Epithelial cell of proximal tubule (primary cell): ENCODE measurements at regions not wholly inside any gene's neighbourhood (a gene's known extent, or its start where the extent isn't known, plus 50 kb on each side); places are given as distances from the start of the nearest gene placed in this dataset.

Experiments used
- DNase-seq: peaks from one replicate; pipeline ENCODE4 v3.0.0-alpha.2; 2011; ENCODE audit warnings: low read depth
- H3K4me3 ChIP-seq: 2 replicates; pipeline ENCODE4 v1.5.1; 2011; ENCODE audit warnings: low read depth, mild to moderate bottlenecking, low read length
- TF ChIP-seq, protein P1 (sequence below): conservative IDR thresholded peaks from 2 replicates; pipeline ENCODE4 v1.5.1; 2012; ENCODE audit warnings: low read depth, mild to moderate bottlenecking, low read length

DNA sequence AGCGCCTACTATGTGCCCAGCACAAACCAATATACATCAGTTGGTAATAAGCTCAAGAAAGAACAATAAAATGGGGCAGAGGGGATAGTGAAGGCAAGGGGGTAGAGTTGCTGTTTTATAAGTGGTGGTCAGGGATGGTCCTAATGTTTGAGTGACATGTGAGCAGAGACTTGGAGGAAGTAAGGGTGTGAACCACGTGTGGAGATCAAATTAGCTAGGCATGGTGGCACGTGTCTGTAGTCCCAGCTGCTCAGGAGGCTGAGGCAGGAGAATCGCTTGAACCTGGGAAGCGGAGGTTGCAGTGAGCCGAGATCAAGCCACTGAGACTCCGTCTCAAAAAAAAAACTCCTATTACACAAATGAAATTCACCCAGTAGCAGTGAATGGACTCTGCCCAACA lies 56.5 kb downstream of the IRX6 start:
- no peak overlapping the region for H3K4me3 ChIP-seq
- DNase-seq = no peak
- TF ChIP-seq, protein P1, sequence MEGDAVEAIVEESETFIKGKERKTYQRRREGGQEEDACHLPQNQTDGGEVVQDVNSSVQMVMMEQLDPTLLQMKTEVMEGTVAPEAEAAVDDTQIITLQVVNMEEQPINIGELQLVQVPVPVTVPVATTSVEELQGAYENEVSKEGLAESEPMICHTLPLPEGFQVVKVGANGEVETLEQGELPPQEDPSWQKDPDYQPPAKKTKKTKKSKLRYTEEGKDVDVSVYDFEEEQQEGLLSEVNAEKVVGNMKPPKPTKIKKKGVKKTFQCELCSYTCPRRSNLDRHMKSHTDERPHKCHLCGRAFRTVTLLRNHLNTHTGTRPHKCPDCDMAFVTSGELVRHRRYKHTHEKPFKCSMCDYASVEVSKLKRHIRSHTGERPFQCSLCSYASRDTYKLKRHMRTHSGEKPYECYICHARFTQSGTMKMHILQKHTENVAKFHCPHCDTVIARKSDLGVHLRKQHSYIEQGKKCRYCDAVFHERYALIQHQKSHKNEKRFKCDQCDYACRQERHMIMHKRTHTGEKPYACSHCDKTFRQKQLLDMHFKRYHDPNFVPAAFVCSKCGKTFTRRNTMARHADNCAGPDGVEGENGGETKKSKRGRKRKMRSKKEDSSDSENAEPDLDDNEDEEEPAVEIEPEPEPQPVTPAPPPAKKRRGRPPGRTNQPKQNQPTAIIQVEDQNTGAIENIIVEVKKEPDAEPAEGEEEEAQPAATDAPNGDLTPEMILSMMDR = no peak

DNA sequence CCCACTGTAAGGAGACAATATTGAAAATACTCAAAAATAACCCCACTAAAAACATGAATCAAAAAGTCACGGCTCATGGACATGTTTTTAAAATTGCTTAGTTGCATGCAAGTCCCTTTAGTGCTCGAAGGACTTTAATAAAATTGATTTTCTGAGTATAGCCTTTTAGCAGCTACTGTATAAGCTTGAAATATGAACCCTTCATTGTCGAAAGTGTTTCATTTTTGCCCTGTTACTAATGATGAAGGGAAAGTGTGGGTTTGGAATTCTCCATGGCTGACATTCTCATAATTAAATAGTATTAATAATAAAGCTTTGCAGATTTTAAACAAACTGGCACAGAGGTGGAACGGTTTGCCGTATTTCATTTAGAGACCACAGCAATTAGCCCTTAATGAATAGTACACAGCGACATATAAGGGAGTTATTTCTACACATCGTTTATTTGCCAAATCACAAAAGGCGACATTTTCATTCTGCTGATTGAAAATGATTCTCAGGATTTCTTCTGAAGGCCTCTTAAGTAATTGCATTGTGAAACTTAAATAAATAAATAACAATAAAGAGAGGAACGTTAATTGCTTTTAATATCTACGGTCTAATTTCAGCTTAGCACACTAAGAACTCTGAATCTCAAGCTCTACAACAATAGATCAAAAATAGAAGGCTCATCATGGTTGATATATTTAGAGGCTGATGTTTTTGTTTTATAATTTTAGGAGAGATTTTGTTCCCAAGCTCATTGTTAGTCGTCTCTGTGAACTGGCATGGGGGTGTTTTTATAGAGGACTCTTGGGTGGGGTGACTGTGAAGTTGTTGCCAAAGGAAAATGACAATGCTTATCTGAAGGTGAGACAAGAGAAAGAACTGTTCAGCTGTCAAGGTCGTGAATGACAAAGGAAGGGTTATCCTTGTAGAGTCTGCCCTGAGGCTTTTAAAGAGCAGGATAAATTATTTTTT lies 60.6 kb downstream of the IRX6 start:
- TF ChIP-seq, protein P1 = no peak
- no peak for DNase-seq
- no peak overlapping the region for H3K4me3 ChIP-seq

DNA sequence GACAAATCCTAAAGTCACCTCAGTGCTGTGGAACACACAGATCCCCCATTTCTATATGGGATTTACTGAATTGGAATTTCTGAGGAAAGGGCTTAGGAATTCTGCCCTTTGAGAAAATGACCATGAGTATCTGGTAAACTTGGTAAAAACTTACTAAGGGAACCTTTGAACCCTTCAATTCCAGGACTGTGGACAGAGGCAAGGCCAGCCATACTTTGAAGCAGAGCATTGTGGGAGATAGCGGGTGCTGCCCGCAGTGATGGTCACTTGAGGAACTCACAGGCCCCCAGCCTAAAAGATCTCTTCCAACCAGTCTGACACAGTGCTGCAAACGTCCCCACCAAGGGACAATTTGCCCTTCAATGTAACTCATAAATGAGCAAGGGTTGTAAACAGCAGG lies 61.4 kb downstream of the IRX6 start:
- H3K4me3 ChIP-seq = no peak overlapping the region
- TF ChIP-seq, protein P1 = no peak
- no peak for DNase-seq

DNA sequence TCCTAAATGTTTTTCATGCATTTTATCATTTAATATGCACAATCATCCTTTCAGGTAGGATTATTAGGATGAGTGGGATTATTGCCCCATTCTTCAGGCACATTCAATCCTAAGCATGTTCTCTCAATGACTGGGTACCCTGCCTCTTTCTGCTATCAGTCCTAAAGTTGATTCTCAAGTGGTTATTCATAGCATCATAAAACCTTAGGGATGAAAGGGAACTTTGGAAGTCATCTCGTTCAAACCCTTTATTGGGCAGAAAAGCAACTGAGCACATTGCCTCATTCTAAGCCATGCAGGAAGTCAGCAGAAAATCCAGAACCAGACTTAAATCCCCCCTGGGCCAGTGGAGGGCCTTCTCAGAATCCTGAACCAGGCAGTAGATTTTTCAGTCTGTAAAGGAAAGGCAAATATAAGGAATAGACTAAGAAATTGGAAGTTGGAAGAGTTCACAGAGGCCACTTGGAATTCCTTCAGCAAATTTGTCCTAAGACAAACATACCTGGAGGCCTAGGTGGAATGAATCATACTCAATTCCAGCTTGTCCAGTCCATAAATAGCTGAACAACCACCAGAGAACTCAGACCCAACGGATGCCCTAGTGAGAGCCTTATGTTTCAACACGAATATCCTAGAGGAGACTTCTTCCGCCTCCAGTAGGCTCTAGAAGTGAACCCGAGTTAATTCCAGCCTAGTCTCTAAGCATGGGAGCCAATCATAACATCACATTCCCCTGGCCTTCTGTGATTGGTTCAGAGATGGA lies 62.7 kb downstream of the IRX6 start:
- no peak for DNase-seq
- TF ChIP-seq, protein P1 = no peak
- H3K4me3 ChIP-seq = no peak overlapping the region

DNA sequence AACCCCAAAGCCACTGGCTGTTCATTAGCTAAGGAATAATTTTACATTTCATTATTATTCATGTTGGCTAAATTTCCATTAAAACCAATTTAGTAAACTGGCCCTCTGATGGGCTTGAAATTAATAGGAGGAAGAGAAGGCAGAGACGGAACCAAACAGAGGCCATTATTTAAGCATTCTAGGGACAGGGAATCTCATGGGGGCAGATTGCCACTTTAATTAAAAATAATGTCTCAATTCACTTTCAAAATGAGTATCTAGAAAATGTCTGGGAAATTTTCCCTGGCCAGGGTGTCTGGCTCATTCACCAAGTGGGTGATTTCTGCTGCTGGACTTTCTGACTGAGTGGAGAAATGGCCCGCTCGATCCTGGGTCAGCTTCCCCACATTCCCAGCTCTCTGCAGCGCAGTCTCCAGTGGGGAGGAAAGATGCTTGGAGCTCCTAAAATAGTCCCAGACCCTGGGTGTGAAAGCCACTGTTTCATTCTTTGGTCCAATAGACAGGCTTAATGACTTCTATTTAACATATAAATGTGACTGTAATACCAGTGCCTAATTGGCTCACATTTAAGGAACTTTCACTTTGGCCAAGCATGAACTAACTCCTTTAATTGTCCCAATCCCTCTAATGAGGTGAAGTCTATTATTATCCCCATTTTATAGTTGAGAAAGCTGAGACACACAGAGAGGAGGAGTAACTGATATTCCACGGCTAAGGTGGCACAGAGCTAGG lies 64.3 kb downstream of the IRX6 start:
- no peak overlapping the region for H3K4me3 ChIP-seq
- TF ChIP-seq, protein P1 = no peak
- DNase-seq = no peak

DNA sequence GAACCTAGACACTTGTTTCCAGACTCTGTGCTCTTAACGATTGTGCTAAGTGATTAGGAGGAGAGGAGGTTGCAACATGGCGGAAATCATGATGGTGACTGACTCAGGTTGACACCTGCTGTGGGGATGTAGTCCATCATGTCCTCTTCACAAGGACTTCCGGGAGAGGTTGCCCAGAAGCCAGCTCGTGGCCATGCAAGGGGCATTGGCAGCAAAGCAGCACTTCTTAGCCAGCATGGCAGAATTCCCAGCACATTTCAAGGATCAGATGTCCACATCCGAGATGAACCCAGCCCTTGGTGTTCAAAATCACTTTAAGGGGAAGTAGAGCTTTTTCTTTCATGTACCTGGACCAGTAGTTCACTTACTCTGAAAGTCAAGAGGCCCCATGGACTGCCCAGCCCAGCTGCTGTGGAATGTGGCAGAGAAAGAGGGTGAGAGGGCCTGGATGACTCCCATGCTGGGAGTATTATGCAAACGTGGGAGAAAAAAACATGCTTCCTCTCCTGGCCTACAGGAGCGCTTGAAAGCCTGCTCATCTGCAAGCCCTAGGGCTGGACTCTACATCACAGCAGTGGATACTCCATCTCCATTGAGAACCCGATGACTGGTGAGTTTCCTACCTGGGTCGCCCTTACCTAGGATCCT lies 65.5 kb downstream of the IRX6 start:
- TF ChIP-seq, protein P1 = no peak
- H3K4me3 ChIP-seq = no peak overlapping the region
- DNase-seq = no peak
